ENCODE measurements at regions not wholly inside any gene's neighbourhood (a gene's known extent, or its start where the extent isn't known, plus 50 kb on each side); places are given as distances from the start of the nearest gene placed in this dataset.
"Not testable (repeated sequence)": the region's sequence is repeated elsewhere in the genome, so short reads cannot be mapped to it uniquely, and the experiment has no call there.

- Mint-ChIP-seq H3K4me3 (ENCODE audit: unreplicated experiment) (peak overlapping the region; percentile 27), H3K27me3 (ENCODE audit: low read depth, unreplicated experiment) (no peaks in the 10 kb centered on the region), H3K27ac (ENCODE audit: unreplicated experiment) (peak overlapping the region; percentile 64), H3K36me3 (ENCODE audit: low read depth, unreplicated experiment) (peaks cover 14% of the 10 kb centered on the region), H3K4me1 (ENCODE audit: low read depth, unreplicated experiment) (peaks cover 11% of the 10 kb centered on the region), H3K9me3 (ENCODE audit: unreplicated experiment) (peaks cover 5% of the 10 kb centered on the region)
- no peaks in the 10 kb centered on the region for H4K20me1 ChIP-seq (ENCODE audit: insufficient read depth, low read length)
- no peak overlapping the region for H2AFZ ChIP-seq (ENCODE audit: low read depth, low read length)
- H3K4me2 ChIP-seq (ENCODE audit: low read length): peak overlapping the region; percentile 18
- TF ChIP-seq CTCF (IDR thresholded peaks at IDR 0.05; ENCODE audit: insufficient read depth, low read depth, low read length): no peak
- TF ChIP-seq EZH2 (IDR thresholded peaks at IDR 0.05; ENCODE audit: insufficient read depth, low read length): no peak
- H3K36me3 ChIP-seq (ENCODE audit: insufficient read depth, low read length): no peaks in the 10 kb centered on the region
- no peaks in the 10 kb centered on the region for H3K79me2 ChIP-seq (ENCODE audit: insufficient read depth, low read length)
- no peaks in the 10 kb centered on the region for H3K9me3 ChIP-seq (ENCODE audit: insufficient read depth, low read depth, low read length)
- H3K9ac ChIP-seq (ENCODE audit: low read length): no peak overlapping the region
- H3K27me3 ChIP-seq (ENCODE audit: insufficient read depth, low read length): no peaks in the 10 kb centered on the region
- no peak overlapping the region for H3K4me3 ChIP-seq (ENCODE audit: insufficient read depth, low read depth, low read length)
- DNase-seq (ENCODE audit: low read depth) (peak; percentile 57), FAIRE-seq (no peak)
- peaks cover 12% of the 10 kb centered on the region for H3K4me1 ChIP-seq (ENCODE audit: insufficient read depth, low read length)
- no peak overlapping the region for H3K27ac ChIP-seq (ENCODE audit: low read depth, low read length)
Observed at GRCh38 chr15:62649793-62650420, 392.6 kb upstream of the TPM1 start.

- H3K9me3 Mint-ChIP-seq (ENCODE audit: unreplicated experiment): peaks cover 7% of the 10 kb centered on the region
- TF ChIP-seq EZH2 (IDR thresholded peaks at IDR 0.05; ENCODE audit: insufficient read depth, low read length) (no peak), CTCF (IDR thresholded peaks at IDR 0.05; ENCODE audit: insufficient read depth, low read depth, low read length) (no peak)
- FAIRE-seq (no peak), DNase-seq (ENCODE audit: low read depth) (no peak)
- no peak overlapping the region for H3K27ac Mint-ChIP-seq (ENCODE audit: unreplicated experiment)
- H3K4me3 Mint-ChIP-seq (ENCODE audit: unreplicated experiment): no peak overlapping the region
- H3K4me1 Mint-ChIP-seq (ENCODE audit: low read depth, unreplicated experiment): peaks cover 12% of the 10 kb centered on the region
- H3K4me3 ChIP-seq (ENCODE audit: insufficient read depth, low read depth, low read length): no peak overlapping the region
- H3K4me1 ChIP-seq (ENCODE audit: insufficient read depth, low read length): peaks cover 7% of the 10 kb centered on the region
- no peaks in the 10 kb centered on the region for H3K27me3 Mint-ChIP-seq (ENCODE audit: low read depth, unreplicated experiment)
- H3K27me3 ChIP-seq (ENCODE audit: insufficient read depth, low read length): no peaks in the 10 kb centered on the region
- no peaks in the 10 kb centered on the region for H3K9me3 ChIP-seq (ENCODE audit: insufficient read depth, low read depth, low read length)
- H3K36me3 ChIP-seq (ENCODE audit: insufficient read depth, low read length): no peaks in the 10 kb centered on the region
- no peaks in the 10 kb centered on the region for H3K79me2 ChIP-seq (ENCODE audit: insufficient read depth, low read length)
- H4K20me1 ChIP-seq (ENCODE audit: insufficient read depth, low read length): no peaks in the 10 kb centered on the region
- no peak overlapping the region for H3K9ac ChIP-seq (ENCODE audit: low read length)
- peaks cover 18% of the 10 kb centered on the region for H3K36me3 Mint-ChIP-seq (ENCODE audit: low read depth, unreplicated experiment)
- no peak overlapping the region for H3K27ac ChIP-seq (ENCODE audit: low read depth, low read length)
- no peak overlapping the region for H3K4me2 ChIP-seq (ENCODE audit: low read length)
- no peak overlapping the region for H2AFZ ChIP-seq (ENCODE audit: low read depth, low read length)
Observed at GRCh38 chr15:62653122-62653521, 389.4 kb upstream of the TPM1 start.

- Mint-ChIP-seq H3K9me3 (ENCODE audit: unreplicated experiment) (peaks cover 7% of the 10 kb centered on the region), H3K4me1 (ENCODE audit: low read depth, unreplicated experiment) (peaks cover 7% of the 10 kb centered on the region), H3K4me3 (ENCODE audit: unreplicated experiment) (no peak overlapping the region), H3K36me3 (ENCODE audit: low read depth, unreplicated experiment) (peaks cover 21% of the 10 kb centered on the region), H3K27ac (ENCODE audit: unreplicated experiment) (no peak overlapping the region), H3K27me3 (ENCODE audit: low read depth, unreplicated experiment) (no peaks in the 10 kb centered on the region)
- Histone ChIP-seq H4K20me1 (ENCODE audit: insufficient read depth, low read length) (no peaks in the 10 kb centered on the region), H3K27me3 (ENCODE audit: insufficient read depth, low read length) (no peaks in the 10 kb centered on the region), H3K4me1 (ENCODE audit: insufficient read depth, low read length) (peaks cover 7% of the 10 kb centered on the region), H3K9me3 (ENCODE audit: insufficient read depth, low read depth, low read length) (no peaks in the 10 kb centered on the region), H3K9ac (ENCODE audit: low read length) (no peak overlapping the region), H3K79me2 (ENCODE audit: insufficient read depth, low read length) (no peaks in the 10 kb centered on the region), H2AFZ (ENCODE audit: low read depth, low read length) (no peak overlapping the region), H3K4me3 (ENCODE audit: insufficient read depth, low read depth, low read length) (no peak overlapping the region), H3K36me3 (ENCODE audit: insufficient read depth, low read length) (no peaks in the 10 kb centered on the region), H3K27ac (ENCODE audit: low read depth, low read length) (no peak overlapping the region), H3K4me2 (ENCODE audit: low read length) (no peak overlapping the region)
- DNase-seq (ENCODE audit: low read depth) (no peak), FAIRE-seq (no peak)
- no peak for TF ChIP-seq EZH2 (IDR thresholded peaks at IDR 0.05; ENCODE audit: insufficient read depth, low read length)
- no peak for TF ChIP-seq CTCF (IDR thresholded peaks at IDR 0.05; ENCODE audit: insufficient read depth, low read depth, low read length)
Observed at GRCh38 chr15:62656071-62656470, 386.5 kb upstream of the TPM1 start.

- H2AFZ ChIP-seq (ENCODE audit: low read depth, low read length); H3K4me2 ChIP-seq (ENCODE audit: low read length); H3K27ac ChIP-seq (ENCODE audit: low read depth, low read length); FAIRE-seq; H3K4me3 ChIP-seq (ENCODE audit: insufficient read depth, low read depth, low read length); H3K27me3 ChIP-seq (ENCODE audit: insufficient read depth, low read length); DNase-seq (ENCODE audit: low read depth); H3K9me3 ChIP-seq (ENCODE audit: insufficient read depth, low read depth, low read length); H3K27ac Mint-ChIP-seq (ENCODE audit: unreplicated experiment); H3K4me3 Mint-ChIP-seq (ENCODE audit: unreplicated experiment); H3K9me3 Mint-ChIP-seq (ENCODE audit: unreplicated experiment); H3K9ac ChIP-seq (ENCODE audit: low read length); H3K4me1 Mint-ChIP-seq (ENCODE audit: low read depth, unreplicated experiment); H4K20me1 ChIP-seq (ENCODE audit: insufficient read depth, low read length); H3K4me1 ChIP-seq (ENCODE audit: insufficient read depth, low read length); H3K27me3 Mint-ChIP-seq (ENCODE audit: low read depth, unreplicated experiment); H3K36me3 ChIP-seq (ENCODE audit: insufficient read depth, low read length); H3K79me2 ChIP-seq (ENCODE audit: insufficient read depth, low read length): not testable (repeated sequence)
- H3K36me3 Mint-ChIP-seq (ENCODE audit: low read depth, unreplicated experiment): peaks cover 20% of the 10 kb centered on the region
Observed at GRCh38 chr15:62657501-62657900, 385.0 kb upstream of the TPM1 start.
